ENCODE measurements at regions not wholly inside any gene's neighbourhood (a gene's known extent, or its start where the extent isn't known, plus 50 kb on each side); places are given as distances from the start of the nearest gene placed in this dataset.

DNA sequence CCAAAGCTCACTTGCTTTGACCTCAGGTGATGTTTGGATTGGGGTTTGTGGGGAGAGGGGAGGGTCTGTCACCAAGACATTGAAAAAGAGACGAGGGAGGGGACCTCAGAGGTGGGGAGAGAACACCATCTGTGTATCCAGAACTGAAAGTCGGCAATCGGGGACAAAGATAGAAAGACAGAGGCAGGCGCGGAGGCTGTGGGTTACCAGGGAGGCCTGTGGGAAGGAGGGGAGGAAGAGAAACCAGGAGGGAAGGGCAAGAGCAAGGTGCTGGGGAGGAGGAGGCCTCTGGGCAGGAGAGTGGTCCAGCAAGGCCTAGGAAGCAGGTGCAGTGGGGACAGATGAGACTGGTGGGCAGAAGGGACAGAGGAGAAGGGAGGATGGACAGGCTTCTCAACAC is 211.2 kb downstream of the CDC5L start:
- H3K36me3 ChIP-seq (ENCODE audit: control insufficient read depth in 2 of 2, insufficient read depth in 1 of 2, low read length in 2 of 2) = no peaks in the 10 kb centered on the region
- ChIA-PET POLR2A (no interaction called here), CTCF (interaction anchor here (0.6 to 1.0 kb wide), 2 partner anchors 22 to 1324 kb away, joined by 3 to 4 read pairs; no protein-coding TSS in a partner anchor)
- no peak overlapping the region for H3K27ac ChIP-seq (ENCODE audit: extremely low read depth, low read depth, low read length)
- H3K4me1 ChIP-seq (ENCODE audit: control insufficient read depth, insufficient read depth, low read length) = no peaks in the 10 kb centered on the region
- H3K9me3 ChIP-seq (ENCODE audit: control insufficient read depth, insufficient read depth, low read depth, low read length) = no peaks in the 10 kb centered on the region
- TF ChIP-seq, protein P1, sequence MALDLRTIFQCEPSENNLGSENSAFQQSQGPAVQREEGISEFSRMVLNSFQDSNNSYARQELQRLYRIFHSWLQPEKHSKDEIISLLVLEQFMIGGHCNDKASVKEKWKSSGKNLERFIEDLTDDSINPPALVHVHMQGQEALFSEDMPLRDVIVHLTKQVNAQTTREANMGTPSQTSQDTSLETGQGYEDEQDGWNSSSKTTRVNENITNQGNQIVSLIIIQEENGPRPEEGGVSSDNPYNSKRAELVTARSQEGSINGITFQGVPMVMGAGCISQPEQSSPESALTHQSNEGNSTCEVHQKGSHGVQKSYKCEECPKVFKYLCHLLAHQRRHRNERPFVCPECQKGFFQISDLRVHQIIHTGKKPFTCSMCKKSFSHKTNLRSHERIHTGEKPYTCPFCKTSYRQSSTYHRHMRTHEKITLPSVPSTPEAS (tag by site-specific recombination; IDR thresholded peaks at IDR 0.05) = no peak
- TF ChIP-seq, protein P2, sequence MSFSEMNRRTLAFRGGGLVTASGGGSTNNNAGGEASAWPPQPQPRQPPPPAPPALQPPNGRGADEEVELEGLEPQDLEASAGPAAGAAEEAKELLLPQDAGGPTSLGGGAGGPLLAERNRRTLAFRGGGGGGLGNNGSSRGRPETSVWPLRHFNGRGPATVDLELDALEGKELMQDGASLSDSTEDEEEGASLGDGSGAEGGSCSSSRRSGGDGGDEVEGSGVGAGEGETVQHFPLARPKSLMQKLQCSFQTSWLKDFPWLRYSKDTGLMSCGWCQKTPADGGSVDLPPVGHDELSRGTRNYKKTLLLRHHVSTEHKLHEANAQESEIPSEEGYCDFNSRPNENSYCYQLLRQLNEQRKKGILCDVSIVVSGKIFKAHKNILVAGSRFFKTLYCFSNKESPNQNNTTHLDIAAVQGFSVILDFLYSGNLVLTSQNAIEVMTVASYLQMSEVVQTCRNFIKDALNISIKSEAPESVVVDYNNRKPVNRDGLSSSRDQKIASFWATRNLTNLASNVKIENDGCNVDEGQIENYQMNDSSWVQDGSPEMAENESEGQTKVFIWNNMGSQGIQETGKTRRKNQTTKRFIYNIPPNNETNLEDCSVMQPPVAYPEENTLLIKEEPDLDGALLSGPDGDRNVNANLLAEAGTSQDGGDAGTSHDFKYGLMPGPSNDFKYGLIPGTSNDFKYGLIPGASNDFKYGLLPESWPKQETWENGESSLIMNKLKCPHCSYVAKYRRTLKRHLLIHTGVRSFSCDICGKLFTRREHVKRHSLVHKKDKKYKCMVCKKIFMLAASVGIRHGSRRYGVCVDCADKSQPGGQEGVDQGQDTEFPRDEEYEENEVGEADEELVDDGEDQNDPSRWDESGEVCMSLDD (tag by site-specific recombination; IDR thresholded peaks at IDR 0.05) = no peak
- TF ChIP-seq BCL11A (tag by site-specific recombination; IDR thresholded peaks at IDR 0.05; ENCODE audit: low read depth) = no peak
- H3K4me3 ChIP-seq (ENCODE audit: low read depth, low read length) = no peak overlapping the region

DNA sequence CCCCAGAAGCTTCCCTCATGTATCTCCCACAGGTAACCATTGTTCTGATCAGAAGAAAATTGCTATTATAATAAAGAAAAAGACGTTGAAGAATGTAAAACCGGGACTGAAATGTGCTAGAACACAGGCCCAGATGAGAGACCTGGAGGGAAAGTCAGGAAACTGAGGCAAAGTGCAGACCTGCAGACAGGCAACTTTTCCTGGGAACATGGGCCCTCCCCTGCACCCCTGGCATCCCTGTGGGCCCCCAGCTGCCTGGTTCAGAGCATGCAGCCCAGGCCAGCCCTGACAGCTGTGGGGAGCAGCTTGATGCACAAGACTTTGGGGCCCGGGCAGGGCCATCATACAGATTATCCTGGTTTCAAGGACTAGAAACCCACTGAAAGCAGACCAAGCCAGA is 212.2 kb downstream of the CDC5L start:
- Histone ChIP-seq H3K4me1 (ENCODE audit: control insufficient read depth, insufficient read depth, low read length) (no peaks in the 10 kb centered on the region), H3K4me3 (ENCODE audit: low read depth, low read length) (no peak overlapping the region), H3K36me3 (ENCODE audit: control insufficient read depth in 2 of 2, insufficient read depth in 1 of 2, low read length in 2 of 2) (no peaks in the 10 kb centered on the region), H3K9me3 (ENCODE audit: control insufficient read depth, insufficient read depth, low read depth, low read length) (no peaks in the 10 kb centered on the region), H3K27ac (ENCODE audit: extremely low read depth, low read depth, low read length) (no peak overlapping the region)
- ChIA-PET POLR2A (no interaction called here), CTCF (interaction anchor here (0.6 to 1.0 kb wide), 4 partner anchors 31 to 1323 kb away, joined by 4 to 5 read pairs (median 4); no protein-coding TSS in a partner anchor)
- TF ChIP-seq ZNF843 (tag by site-specific recombination; IDR thresholded peaks at IDR 0.05) (no peak), ZNF561 (tag by site-specific recombination; IDR thresholded peaks at IDR 0.05; ENCODE audit: borderline replicate concordance) (no peak), HOXC10 (CRISPR knock-in tag; IDR thresholded peaks at IDR 0.05) (no peak), ZNF302 (tag by site-specific recombination; IDR thresholded peaks at IDR 0.05; ENCODE audit: low read depth) (no peak), ZNF747 (tag by site-specific recombination; IDR thresholded peaks at IDR 0.05) (no peak), ZNF292 (tag by site-specific recombination; IDR thresholded peaks at IDR 0.05; ENCODE audit: borderline replicate concordance, low read depth) (no peak), ZNF37A (tag by site-specific recombination; IDR thresholded peaks at IDR 0.05) (no peak), ZNF623 (tag by site-specific recombination; IDR thresholded peaks at IDR 0.05) (no peak), ZNF707 (tag by site-specific recombination; IDR thresholded peaks at IDR 0.05) (no peak)
- TF ChIP-seq, protein P1 (tag by site-specific recombination; IDR thresholded peaks at IDR 0.05) = no peak
- TF ChIP-seq, protein P3, sequence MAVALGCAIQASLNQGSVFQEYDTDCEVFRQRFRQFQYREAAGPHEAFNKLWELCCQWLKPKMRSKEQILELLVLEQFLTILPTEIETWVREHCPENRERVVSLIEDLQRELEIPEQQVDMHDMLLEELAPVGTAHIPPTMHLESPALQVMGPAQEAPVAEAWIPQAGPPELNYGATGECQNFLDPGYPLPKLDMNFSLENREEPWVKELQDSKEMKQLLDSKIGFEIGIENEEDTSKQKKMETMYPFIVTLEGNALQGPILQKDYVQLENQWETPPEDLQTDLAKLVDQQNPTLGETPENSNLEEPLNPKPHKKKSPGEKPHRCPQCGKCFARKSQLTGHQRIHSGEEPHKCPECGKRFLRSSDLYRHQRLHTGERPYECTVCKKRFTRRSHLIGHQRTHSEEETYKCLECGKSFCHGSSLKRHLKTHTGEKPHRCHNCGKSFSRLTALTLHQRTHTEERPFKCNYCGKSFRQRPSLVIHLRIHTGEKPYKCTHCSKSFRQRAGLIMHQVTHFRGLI (tag by site-specific recombination; IDR thresholded peaks at IDR 0.05) = no peak
- TF ChIP-seq, protein P4, sequence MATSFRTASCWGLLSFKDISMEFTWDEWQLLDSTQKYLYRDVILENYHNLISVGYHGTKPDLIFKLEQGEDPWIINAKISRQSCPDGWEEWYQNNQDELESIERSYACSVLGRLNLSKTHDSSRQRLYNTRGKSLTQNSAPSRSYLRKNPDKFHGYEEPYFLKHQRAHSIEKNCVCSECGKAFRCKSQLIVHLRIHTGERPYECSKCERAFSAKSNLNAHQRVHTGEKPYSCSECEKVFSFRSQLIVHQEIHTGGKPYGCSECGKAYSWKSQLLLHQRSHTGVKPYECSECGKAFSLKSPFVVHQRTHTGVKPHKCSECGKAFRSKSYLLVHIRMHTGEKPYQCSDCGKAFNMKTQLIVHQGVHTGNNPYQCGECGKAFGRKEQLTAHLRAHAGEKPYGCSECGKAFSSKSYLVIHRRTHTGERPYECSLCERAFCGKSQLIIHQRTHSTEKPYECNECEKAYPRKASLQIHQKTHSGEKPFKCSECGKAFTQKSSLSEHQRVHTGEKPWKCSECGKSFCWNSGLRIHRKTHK (tag by site-specific recombination; IDR thresholded peaks at IDR 0.05) = no peak
